ENCODE measurements at regions not wholly inside any gene's neighbourhood (a gene's known extent, or its start where the extent isn't known, plus 50 kb on each side); places are given as distances from the start of the nearest gene placed in this dataset.

DNA sequence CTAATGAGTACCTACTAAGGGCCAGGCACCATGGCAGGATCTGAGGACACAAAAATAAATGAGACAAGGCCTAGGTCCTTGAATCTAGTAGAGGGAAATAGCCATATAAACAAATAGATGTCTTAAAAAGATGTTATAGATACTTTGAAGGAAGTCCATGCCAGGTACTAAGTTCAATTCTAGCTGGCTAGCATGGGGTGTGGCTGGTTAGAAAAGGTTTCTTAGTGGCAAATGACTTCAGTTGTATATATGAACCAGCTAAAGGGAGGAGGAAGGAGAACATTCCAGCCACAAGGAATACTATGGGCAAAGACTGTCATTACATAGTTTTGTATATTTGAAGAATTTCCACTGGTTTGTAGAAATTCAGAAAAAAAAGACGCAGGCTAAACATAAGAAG is 133.6 kb upstream of the BMP4 start:
- Histone ChIP-seq H3K4me3 (replicated peaks in 1 of 3; ENCODE audit: low read depth in 2 of 3, low read length in 3 of 3) (no peak overlapping the region), H3K79me2 (ENCODE audit: insufficient read depth, low read length) (no peaks in the 10 kb centered on the region), H4K20me1 (ENCODE audit: insufficient read depth, low read length) (no peaks in the 10 kb centered on the region), H3K36me3 (replicated peaks in 1 of 2; ENCODE audit: control insufficient read depth in 1 of 2, insufficient read depth in 2 of 2, low read length in 2 of 2) (no peaks in the 10 kb centered on the region), H2AFZ (ENCODE audit: insufficient read depth, low read depth, low read length, poor library complexity, severe bottlenecking) (no peak overlapping the region), H3K27ac (ENCODE audit: low read depth in 1 of 2, low read length in 2 of 2) (no peak overlapping the region), H3K9me3 (replicated peaks in 1 of 2; ENCODE audit: control insufficient read depth in 1 of 2, insufficient read depth in 1 of 2, low read length in 2 of 2) (peaks cover 5 to 11% of the 10 kb centered on the region in 2 donors), H3K9ac (ENCODE audit: insufficient read depth, low read length, poor library complexity, severe bottlenecking) (no peak overlapping the region), H3K4me1 (ENCODE audit: control insufficient read depth in 1 of 2, insufficient read depth in 2 of 2, low read length in 2 of 2) (no peaks in the 10 kb centered on the region), H3K4me2 (replicated peaks; ENCODE audit: extremely low read depth, low read length, poor library complexity, severe bottlenecking) (no peak overlapping the region), H3K27me3 (ENCODE audit: control insufficient read depth in 2 of 2, insufficient read depth in 2 of 2, low read length in 2 of 2) (no peaks in the 10 kb centered on the region)
- Mint-ChIP-seq H3K4me1 (no peaks in the 10 kb centered on the region), H3K27ac (no peak overlapping the region), H3K9me3 (peaks cover 2 to 21% (median 7%) of the 10 kb centered on the region in 7 donors), H3K27me3 (ENCODE audit: low read depth in 3 of 3) (peaks cover 0 to 4% (median 1%) of the 10 kb centered on the region in 3 donors), H3K36me3 (no peaks in the 10 kb centered on the region), H3K4me3 (no peak overlapping the region)
- no peak for DNase-seq
- 83% methylated on average over 1 of the region's 1 CpG for WGBS (ENCODE audit: insufficient coverage)
- intact Hi-C loops (cut with micrococcal nuclease): no loop called here
- TF ChIP-seq CTCF (IDR thresholded peaks at IDR 0.05): no peak

- H3K27me3 Mint-ChIP-seq (ENCODE audit: low read depth in 3 of 3): no peaks in the 10 kb centered on the region
- intact Hi-C loops (cut with micrococcal nuclease): no loop called here
- H3K9me3 Mint-ChIP-seq: peaks cover 2 to 24% (median 9%) of the 10 kb centered on the region in 7 donors
- Histone ChIP-seq H3K27ac (ENCODE audit: low read depth in 1 of 2, low read length in 2 of 2) (no peak overlapping the region), H4K20me1 (ENCODE audit: insufficient read depth, low read length) (no peaks in the 10 kb centered on the region), H3K4me2 (replicated peaks; ENCODE audit: extremely low read depth, low read length, poor library complexity, severe bottlenecking) (no peak overlapping the region), H3K79me2 (ENCODE audit: insufficient read depth, low read length) (no peaks in the 10 kb centered on the region), H3K4me3 (replicated peaks in 1 of 3; ENCODE audit: low read depth in 2 of 3, low read length in 3 of 3) (no peak overlapping the region), H3K27me3 (ENCODE audit: control insufficient read depth in 2 of 2, insufficient read depth in 2 of 2, low read length in 2 of 2) (no peaks in the 10 kb centered on the region), H2AFZ (ENCODE audit: insufficient read depth, low read depth, low read length, poor library complexity, severe bottlenecking) (no peak overlapping the region), H3K9ac (ENCODE audit: insufficient read depth, low read length, poor library complexity, severe bottlenecking) (no peak overlapping the region), H3K9me3 (replicated peaks in 1 of 2; ENCODE audit: control insufficient read depth in 1 of 2, insufficient read depth in 1 of 2, low read length in 2 of 2) (peaks cover 5 to 11% of the 10 kb centered on the region in 2 donors), H3K36me3 (replicated peaks in 1 of 2; ENCODE audit: control insufficient read depth in 1 of 2, insufficient read depth in 2 of 2, low read length in 2 of 2) (no peaks in the 10 kb centered on the region), H3K4me1 (ENCODE audit: control insufficient read depth in 1 of 2, insufficient read depth in 2 of 2, low read length in 2 of 2) (no peaks in the 10 kb centered on the region)
- TF ChIP-seq CTCF (IDR thresholded peaks at IDR 0.05): no peak
- no peak overlapping the region for H3K4me3 Mint-ChIP-seq
- H3K36me3 Mint-ChIP-seq: no peaks in the 10 kb centered on the region
- H3K4me1 Mint-ChIP-seq: no peaks in the 10 kb centered on the region
- no peak for DNase-seq
- no peak overlapping the region for H3K27ac Mint-ChIP-seq
Observed at GRCh38 chr14:54094765-54095164, 138.1 kb upstream of the BMP4 start.

All from CD14-positive monocyte (primary cell).